ENCODE measurements at regions not wholly inside any gene's neighbourhood (a gene's known extent, or its start where the extent isn't known, plus 50 kb on each side); places are given as distances from the start of the nearest gene placed in this dataset.
"Not testable (repeated sequence)": the region's sequence is repeated elsewhere in the genome, so short reads cannot be mapped to it uniquely, and the experiment has no call there.

DNA sequence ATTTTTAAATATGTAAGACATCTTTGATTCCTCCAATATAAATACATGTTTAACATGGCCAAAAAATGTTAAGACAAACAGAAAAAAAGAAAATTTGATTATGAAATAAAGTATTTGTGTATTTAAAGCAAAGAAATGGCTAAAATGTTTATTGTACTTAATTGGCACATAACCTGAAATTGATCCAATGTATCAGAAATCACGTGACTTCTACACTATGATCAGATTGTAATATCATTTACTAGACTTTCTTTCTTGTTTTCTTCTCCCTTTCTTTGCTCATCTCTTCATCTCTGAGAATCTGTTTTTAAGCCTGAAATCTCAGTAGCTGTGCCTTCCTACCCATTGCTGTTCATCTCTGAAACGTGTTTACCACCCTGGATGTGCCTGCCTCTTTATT is 420.3 kb downstream of the RSL24D1 start:
- no peak for DNase-seq

DNA sequence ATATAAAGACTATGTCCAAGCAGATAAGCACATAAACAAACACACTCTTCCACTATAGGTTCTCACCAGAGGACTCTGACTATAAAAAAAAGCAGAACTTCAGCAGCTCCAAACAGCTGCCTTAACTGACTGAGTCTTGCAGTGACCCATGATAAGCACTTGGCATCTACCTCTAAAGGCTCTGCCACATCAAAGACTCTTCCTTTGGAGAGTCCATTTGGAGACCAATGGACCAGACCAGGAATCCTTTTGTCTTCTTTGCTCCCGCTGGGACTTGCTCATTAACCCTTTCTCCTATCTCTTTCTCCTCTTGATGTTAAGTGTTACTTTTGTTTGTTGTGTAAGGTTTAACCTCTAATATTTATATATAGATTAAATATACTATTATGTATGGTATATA is 424.1 kb downstream of the RSL24D1 start:
- no peaks in the 10 kb centered on the region for H3K4me1 Mint-ChIP-seq
- H3K9me3 Mint-ChIP-seq = peaks cover 0 to 5% (median 4%) of the 10 kb centered on the region in 3 donors
- no CpG with 5 or more reads among the region's 1 CpG for WGBS (ENCODE audit: insufficient coverage)

More for the DNA sequence above, 420.3 kb downstream of the RSL24D1 start:
- Mint-ChIP-seq H3K4me1 (no peaks in the 10 kb centered on the region), H3K4me3 (no peak overlapping the region), H3K27me3 (peaks cover 0 to 4% of the 10 kb centered on the region in 2 donors), H3K36me3 (no peaks in the 10 kb centered on the region), H3K9me3 (peaks cover 0 to 4% (median 0%) of the 10 kb centered on the region in 3 donors), H3K27ac (no peak overlapping the region)
- Histone ChIP-seq H3K9me3 (no peaks in the 10 kb centered on the region), H3K27ac (ENCODE audit: low read length) (no peak overlapping the region), H3K4me3 (ENCODE audit: control insufficient read depth in 1 of 2, extremely low read depth in 1 of 2, low read length in 1 of 2) (no peak overlapping the region), H3K27me3 (replicated peaks in 1 of 2; ENCODE audit: control insufficient read depth in 2 of 2, extremely low read depth in 1 of 2, insufficient read depth in 2 of 2, low read length in 1 of 2) (no peaks in the 10 kb centered on the region), H3K36me3 (ENCODE audit: control insufficient read depth in 2 of 2, extremely low read depth in 1 of 2, insufficient read depth in 1 of 2, low read length in 1 of 2) (no peaks in the 10 kb centered on the region), H3K4me1 (ENCODE audit: control insufficient read depth in 1 of 2, extremely low read depth in 1 of 2, insufficient read depth in 2 of 2, low read length in 2 of 2) (no peaks in the 10 kb centered on the region)
- ChIA-PET CTCF (no interaction called here), POLR2A (no interaction called here)
- WGBS (ENCODE audit: insufficient coverage) = 51% methylated on average over 2 of the region's 2 CpGs
- ATAC-seq (replicated peaks in 1 of 4) = no peak

DNA sequence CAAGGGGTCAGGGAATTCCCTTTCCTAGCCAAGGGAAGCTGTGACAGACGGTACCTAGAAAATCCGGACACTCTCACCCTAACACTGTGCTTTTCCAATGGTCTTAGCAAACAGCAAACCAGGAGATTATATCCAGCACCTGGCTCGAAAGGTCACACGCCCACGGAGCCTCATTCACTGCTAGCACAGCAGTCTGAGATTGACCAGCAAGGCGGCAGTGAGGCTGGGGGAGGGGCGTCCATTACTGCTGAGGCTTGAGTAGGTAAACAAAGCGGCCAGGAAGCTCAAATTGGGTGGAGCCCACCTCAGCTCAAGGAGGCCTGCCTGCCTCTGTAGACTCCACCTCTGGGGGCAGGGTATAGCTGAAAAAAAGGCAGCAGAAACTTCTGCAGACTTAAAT is 447.3 kb downstream of the RSL24D1 start:
- H3K27me3 ChIP-seq (replicated peaks in 1 of 2; ENCODE audit: control insufficient read depth in 2 of 2, extremely low read depth in 1 of 2, insufficient read depth in 2 of 2, low read length in 1 of 2); H3K27me3 Mint-ChIP-seq; CTCF ChIA-PET; POLR2A ChIA-PET; DNase-seq; H3K36me3 ChIP-seq (ENCODE audit: control insufficient read depth in 2 of 2, extremely low read depth in 1 of 2, insufficient read depth in 1 of 2, low read length in 1 of 2); ATAC-seq (replicated peaks in 1 of 4); H3K4me1 Mint-ChIP-seq; H3K4me1 ChIP-seq (ENCODE audit: control insufficient read depth in 1 of 2, extremely low read depth in 1 of 2, insufficient read depth in 2 of 2, low read length in 2 of 2); H3K4me3 Mint-ChIP-seq; H3K4me3 ChIP-seq (ENCODE audit: control insufficient read depth in 1 of 2, extremely low read depth in 1 of 2, low read length in 1 of 2); H3K27ac ChIP-seq (ENCODE audit: low read length); H3K9me3 ChIP-seq; H3K27ac Mint-ChIP-seq; H3K36me3 Mint-ChIP-seq: not testable (repeated sequence)
- WGBS (ENCODE audit: insufficient coverage) = 95% methylated on average over 4 of the region's 8 CpGs
- peaks cover 3 to 28% (median 12%) of the 10 kb centered on the region in 3 donors for H3K9me3 Mint-ChIP-seq

More for the DNA sequence above, 424.1 kb downstream of the RSL24D1 start:
- H3K9me3 ChIP-seq = no peaks in the 10 kb centered on the region
- ChIA-PET CTCF (no interaction called here), POLR2A (no interaction called here)
- H3K27me3 Mint-ChIP-seq = no peaks in the 10 kb centered on the region
- ATAC-seq (replicated peaks in 1 of 4) (no peak), DNase-seq (no peak)
- H3K27ac Mint-ChIP-seq = no peak overlapping the region
- H3K36me3 Mint-ChIP-seq = no peaks in the 10 kb centered on the region
- H3K27ac ChIP-seq (ENCODE audit: low read length) = no peak overlapping the region
- no peaks in the 10 kb centered on the region for H3K4me1 ChIP-seq (ENCODE audit: control insufficient read depth in 1 of 2, extremely low read depth in 1 of 2, insufficient read depth in 2 of 2, low read length in 2 of 2)
- no peak overlapping the region for H3K4me3 ChIP-seq (ENCODE audit: control insufficient read depth in 1 of 2, extremely low read depth in 1 of 2, low read length in 1 of 2)
- H3K27me3 ChIP-seq (replicated peaks in 1 of 2; ENCODE audit: control insufficient read depth in 2 of 2, extremely low read depth in 1 of 2, insufficient read depth in 2 of 2, low read length in 1 of 2) = no peaks in the 10 kb centered on the region
- no peak overlapping the region for H3K4me3 Mint-ChIP-seq
- H3K36me3 ChIP-seq (ENCODE audit: control insufficient read depth in 2 of 2, extremely low read depth in 1 of 2, insufficient read depth in 1 of 2, low read length in 1 of 2) = no peaks in the 10 kb centered on the region

GRCh38 chr15:54722342-54722986 is 474.3 kb downstream of the RSL24D1 start:
- WGBS (ENCODE audit: insufficient coverage) = 77% methylated on average over 2 of the region's 9 CpGs
- Histone ChIP-seq H3K36me3 (ENCODE audit: control insufficient read depth in 2 of 2, extremely low read depth in 1 of 2, insufficient read depth in 1 of 2, low read length in 1 of 2) (no peaks in the 10 kb centered on the region), H3K27me3 (replicated peaks in 1 of 2; ENCODE audit: control insufficient read depth in 2 of 2, extremely low read depth in 1 of 2, insufficient read depth in 2 of 2, low read length in 1 of 2) (peaks cover 0 to 5% of the 10 kb centered on the region in 2 experiments), H3K4me1 (ENCODE audit: control insufficient read depth in 1 of 2, extremely low read depth in 1 of 2, insufficient read depth in 2 of 2, low read length in 2 of 2) (no peaks in the 10 kb centered on the region), H3K4me3 (ENCODE audit: control insufficient read depth in 1 of 2, extremely low read depth in 1 of 2, low read length in 1 of 2) (no peak overlapping the region), H3K27ac (ENCODE audit: low read length) (no peak overlapping the region), H3K9me3 (no peaks in the 10 kb centered on the region)
- Mint-ChIP-seq H3K4me1 (no peaks in the 10 kb centered on the region), H3K27me3 (no peaks in the 10 kb centered on the region), H3K36me3 (no peaks in the 10 kb centered on the region), H3K9me3 (peaks cover 20 to 47% (median 25%) of the 10 kb centered on the region in 3 donors), H3K4me3 (no peak overlapping the region), H3K27ac (no peak overlapping the region)
- ATAC-seq (replicated peaks in 1 of 4) (no peak), DNase-seq (no peak)
- ChIA-PET POLR2A (no interaction called here), CTCF (no interaction called here)

DNA sequence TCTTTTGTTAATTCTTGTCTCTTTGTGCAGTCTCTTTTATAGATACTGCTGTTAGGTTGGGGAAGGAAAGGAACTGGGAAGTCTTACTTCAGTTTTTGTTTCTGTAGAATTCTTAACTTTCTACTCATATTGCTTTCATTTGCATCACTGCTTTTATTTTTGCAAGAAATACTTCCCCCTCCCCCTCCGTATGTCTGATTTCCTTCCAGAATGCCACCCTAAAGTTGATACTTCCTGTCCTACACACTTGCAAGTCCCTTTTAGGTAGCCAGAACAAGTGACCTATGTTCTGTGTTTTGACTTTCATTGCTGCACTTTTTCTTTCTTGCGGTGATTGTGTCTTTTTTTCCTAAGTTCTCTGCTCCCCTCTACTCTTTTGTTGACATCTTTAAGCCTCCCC is 477.4 kb downstream of the RSL24D1 start:
- ATAC-seq (replicated peaks in 1 of 4) (no peak), DNase-seq (no peak)
- Mint-ChIP-seq H3K9me3 (peaks cover 9 to 40% (median 14%) of the 10 kb centered on the region in 3 donors), H3K27ac (no peak overlapping the region), H3K36me3 (no peaks in the 10 kb centered on the region), H3K4me1 (no peaks in the 10 kb centered on the region), H3K27me3 (no peaks in the 10 kb centered on the region), H3K4me3 (no peak overlapping the region)
- no peaks in the 10 kb centered on the region for H3K27me3 ChIP-seq (replicated peaks in 1 of 2; ENCODE audit: control insufficient read depth in 2 of 2, extremely low read depth in 1 of 2, insufficient read depth in 2 of 2, low read length in 1 of 2)
- no peaks in the 10 kb centered on the region for H3K4me1 ChIP-seq (ENCODE audit: control insufficient read depth in 1 of 2, extremely low read depth in 1 of 2, insufficient read depth in 2 of 2, low read length in 2 of 2)
- WGBS (ENCODE audit: insufficient coverage) = 67% methylated on average over 1 of the region's 2 CpGs
- CTCF ChIA-PET = no interaction called here
- H3K27ac ChIP-seq (ENCODE audit: low read length) = no peak overlapping the region
- no peaks in the 10 kb centered on the region for H3K9me3 ChIP-seq
- H3K4me3 ChIP-seq (ENCODE audit: control insufficient read depth in 1 of 2, extremely low read depth in 1 of 2, low read length in 1 of 2) = no peak overlapping the region
- H3K36me3 ChIP-seq (ENCODE audit: control insufficient read depth in 2 of 2, extremely low read depth in 1 of 2, insufficient read depth in 1 of 2, low read length in 1 of 2) = no peaks in the 10 kb centered on the region
- POLR2A ChIA-PET = no interaction called here

- no peak for ATAC-seq (replicated peaks in 1 of 4)
These were observed 488.7 kb downstream of the RSL24D1 start for GRCh38 chr15:54707805-54708752.

More at GRCh38 chr15:54707805-54708752, 488.7 kb downstream of the RSL24D1 start:
- Mint-ChIP-seq H3K36me3 (no peaks in the 10 kb centered on the region), H3K9me3 (no peaks in the 10 kb centered on the region), H3K4me1 (no peaks in the 10 kb centered on the region), H3K27me3 (no peaks in the 10 kb centered on the region), H3K4me3 (no peak overlapping the region), H3K27ac (no peak overlapping the region)
- H3K27ac ChIP-seq (ENCODE audit: low read length) = no peak overlapping the region
- no peaks in the 10 kb centered on the region for H3K4me1 ChIP-seq (ENCODE audit: control insufficient read depth in 1 of 2, extremely low read depth in 1 of 2, insufficient read depth in 2 of 2, low read length in 2 of 2)
- no peaks in the 10 kb centered on the region for H3K27me3 ChIP-seq (replicated peaks in 1 of 2; ENCODE audit: control insufficient read depth in 2 of 2, extremely low read depth in 1 of 2, insufficient read depth in 2 of 2, low read length in 1 of 2)
- CTCF ChIA-PET = no interaction called here
- H3K9me3 ChIP-seq = no peaks in the 10 kb centered on the region
- no peak for DNase-seq
- POLR2A ChIA-PET = no interaction called here
- H3K4me3 ChIP-seq (ENCODE audit: control insufficient read depth in 1 of 2, extremely low read depth in 1 of 2, low read length in 1 of 2) = no peak overlapping the region
- WGBS (ENCODE audit: insufficient coverage) = 80% methylated on average over 22 of the region's 23 CpGs
- no peaks in the 10 kb centered on the region for H3K36me3 ChIP-seq (ENCODE audit: control insufficient read depth in 2 of 2, extremely low read depth in 1 of 2, insufficient read depth in 1 of 2, low read length in 1 of 2)

Measured in T-cell (primary cell).